Keratinocyte (primary cell): ENCODE measurements at regions not wholly inside any gene's neighbourhood (a gene's known extent, or its start where the extent isn't known, plus 50 kb on each side); places are given as distances from the start of the nearest gene placed in this dataset.

ENCODE experiments used
- DNase-seq: peaks from one replicate; pipeline ENCODE4 v3.0.0-alpha.2; 2011; ENCODE audit warnings: low read depth, missing footprints, low spot score
- FAIRE-seq: peaks from 2 replicates; lab custom pipeline; 2011; peaks lifted over from hg19 to GRCh38; lab: Jason Lieb, UNC
- H2AFZ ChIP-seq: 2 replicates; pipeline ENCODE4 v1.6.0; 2012; ENCODE audit warnings: low read length, control low read depth, inconsistent platforms; ENCODE audit not compliant: control insufficient read depth
- H3K27ac ChIP-seq: 2 replicates; pipeline ENCODE4 v1.5.1; 2011; ENCODE audit warnings: low read length; ENCODE audit not compliant: control insufficient read depth, insufficient read depth
- H3K27me3 ChIP-seq: 3 replicates; pipeline ENCODE4 v1.6.0; 2011; ENCODE audit warnings: low read length; ENCODE audit not compliant: control insufficient read depth, insufficient read depth; ENCODE audit errors: extremely low read depth
- H3K36me3 ChIP-seq, 2 experiments: 2 replicates in 1 of 2; 3 replicates in 1 of 2; pipeline ENCODE4 v1.5.1; 2011; ENCODE audit warnings: low read length in 2 of 2, mild to moderate bottlenecking in 1 of 2; ENCODE audit not compliant: control insufficient read depth in 2 of 2, insufficient read depth in 2 of 2; ENCODE audit errors: extremely low read depth in 1 of 2
- H3K4me1 ChIP-seq: 3 replicates; pipeline ENCODE4 v1.5.1; 2011; ENCODE audit warnings: low read length; ENCODE audit not compliant: control insufficient read depth, insufficient read depth; ENCODE audit errors: extremely low read depth
- H3K4me2 ChIP-seq: 3 replicates; pipeline ENCODE4 v1.6.0; 2011; ENCODE audit warnings: low read depth, low read length; ENCODE audit not compliant: control insufficient read depth, insufficient read depth; ENCODE audit errors: extremely low read depth
- H3K4me3 ChIP-seq, 3 experiments: fragments of 200-600 bp in 1 of 3; sonication (generic) in 1 of 3; 2 replicates in 2 of 3; 3 replicates in 1 of 3; pipeline ENCODE4 v1.5.1; 2011 to 2016; ENCODE audit warnings: low read length in 3 of 3, mild to moderate bottlenecking in 3 of 3, control low read depth in 2 of 3, inconsistent platforms in 1 of 3, low read depth in 1 of 3, mixed read lengths in 1 of 3, mixed run types in 1 of 3, moderate library complexity in 1 of 3; ENCODE audit not compliant: control insufficient read depth in 2 of 3, insufficient read depth in 2 of 3; ENCODE audit errors: extremely low read depth in 1 of 3
- H3K79me2 ChIP-seq: 2 replicates; pipeline ENCODE4 v1.6.0; 2012; ENCODE audit warnings: low read length; ENCODE audit not compliant: control insufficient read depth, insufficient read depth
- H3K9ac ChIP-seq: 3 replicates; pipeline ENCODE4 v1.6.0; 2011; ENCODE audit warnings: low read length; ENCODE audit not compliant: control insufficient read depth, insufficient read depth; ENCODE audit errors: extremely low read depth
- H3K9me1 ChIP-seq: 3 replicates; pipeline ENCODE4 v1.6.0; 2011; ENCODE audit warnings: low read length; ENCODE audit not compliant: control insufficient read depth, insufficient read depth; ENCODE audit errors: extremely low read depth
- H3K9me3 ChIP-seq: 2 replicates; pipeline ENCODE4 v1.5.1; 2012; ENCODE audit warnings: low read depth, low read length; ENCODE audit not compliant: control insufficient read depth
- H4K20me1 ChIP-seq: 3 replicates; pipeline ENCODE4 v1.6.0; 2011; ENCODE audit warnings: low read length; ENCODE audit not compliant: control insufficient read depth, insufficient read depth; ENCODE audit errors: extremely low read depth
- EZH2 ChIP-seq: IDR thresholded peaks from one replicate; pipeline ENCODE4 v1.6.1; 2012; ENCODE audit warnings: inconsistent platforms, mild to moderate bottlenecking, low read length, moderate library complexity
- dilution Hi-C: fragments of 300-500 bp; cut with MboI; formaldehyde crosslinking; loops from one replicate; pipeline ENCODE4 v1.7.0; 2020; ENCODE audit warnings: low sequenced_read_pairs; ENCODE audit not compliant: extremely low pct_ligation_motif_present
- TF ChIP-seq, protein P1 (sequence below), 3 experiments: IDR thresholded peaks in 1 of 3; conservative IDR thresholded peaks in 1 of 3; optimal IDR thresholded peaks in 1 of 3; 2 replicates in 2 of 3; 3 replicates in 1 of 3; pipeline versions ENCODE3 to v1.5.1; 2011; ENCODE audit warnings: low read length in 3 of 3, mild to moderate bottlenecking in 3 of 3, moderate library complexity in 2 of 3, control low read depth in 1 of 3, inconsistent platforms in 1 of 3; ENCODE audit not compliant: insufficient read depth in 2 of 3; ENCODE audit errors: extremely low read depth in 1 of 3

DNA sequence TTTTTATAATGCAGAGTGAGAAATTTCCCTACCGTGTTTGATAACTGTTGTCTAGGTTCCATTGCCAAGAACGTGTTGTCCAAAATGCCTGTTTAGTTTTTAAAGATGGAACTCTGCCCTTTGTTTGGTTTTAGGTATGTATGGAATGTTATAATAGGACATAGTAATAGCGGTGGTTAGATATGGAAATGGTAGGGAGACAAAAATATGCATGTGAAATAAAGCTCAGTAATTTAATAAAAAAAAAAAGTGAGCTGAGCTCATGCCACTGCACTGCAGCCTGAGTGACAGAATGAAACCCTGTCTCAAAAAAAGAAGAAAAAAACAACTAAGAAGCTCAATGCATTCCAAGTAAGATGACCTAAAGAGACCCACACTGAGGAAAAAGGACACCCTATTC lies 72.9 kb downstream of the ZNF783 start:
- no peaks in the 10 kb centered on the region for H3K9me3 ChIP-seq
- no peaks in the 10 kb centered on the region for H3K36me3 ChIP-seq
- no peak for DNase-seq
- no peak overlapping the region for H3K9ac ChIP-seq
- H3K27ac ChIP-seq: no peak overlapping the region
- no peak overlapping the region for H2AFZ ChIP-seq
- H3K79me2 ChIP-seq: no peaks in the 10 kb centered on the region
- H3K4me3 ChIP-seq: no peak overlapping the region
- dilution Hi-C loops: no loop called here
- H3K27me3 ChIP-seq: peaks cover 3% of the 10 kb centered on the region
- H3K4me1 ChIP-seq: no peaks in the 10 kb centered on the region
- TF ChIP-seq, protein P1, sequence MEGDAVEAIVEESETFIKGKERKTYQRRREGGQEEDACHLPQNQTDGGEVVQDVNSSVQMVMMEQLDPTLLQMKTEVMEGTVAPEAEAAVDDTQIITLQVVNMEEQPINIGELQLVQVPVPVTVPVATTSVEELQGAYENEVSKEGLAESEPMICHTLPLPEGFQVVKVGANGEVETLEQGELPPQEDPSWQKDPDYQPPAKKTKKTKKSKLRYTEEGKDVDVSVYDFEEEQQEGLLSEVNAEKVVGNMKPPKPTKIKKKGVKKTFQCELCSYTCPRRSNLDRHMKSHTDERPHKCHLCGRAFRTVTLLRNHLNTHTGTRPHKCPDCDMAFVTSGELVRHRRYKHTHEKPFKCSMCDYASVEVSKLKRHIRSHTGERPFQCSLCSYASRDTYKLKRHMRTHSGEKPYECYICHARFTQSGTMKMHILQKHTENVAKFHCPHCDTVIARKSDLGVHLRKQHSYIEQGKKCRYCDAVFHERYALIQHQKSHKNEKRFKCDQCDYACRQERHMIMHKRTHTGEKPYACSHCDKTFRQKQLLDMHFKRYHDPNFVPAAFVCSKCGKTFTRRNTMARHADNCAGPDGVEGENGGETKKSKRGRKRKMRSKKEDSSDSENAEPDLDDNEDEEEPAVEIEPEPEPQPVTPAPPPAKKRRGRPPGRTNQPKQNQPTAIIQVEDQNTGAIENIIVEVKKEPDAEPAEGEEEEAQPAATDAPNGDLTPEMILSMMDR (optimal IDR thresholded peaks at IDR 0.05 in 1 of 3, IDR thresholded peaks at IDR 0.05 in 1 of 3, conservative IDR thresholded peaks at IDR 0.05 in 1 of 3; ENCODE audit: extremely low read depth in 1 of 3, insufficient read depth in 2 of 3, low read length in 3 of 3): no peak
- no peak for TF ChIP-seq EZH2
- H3K4me2 ChIP-seq: no peak overlapping the region
- no peaks in the 10 kb centered on the region for H3K9me1 ChIP-seq
- no peak for FAIRE-seq
- no peaks in the 10 kb centered on the region for H4K20me1 ChIP-seq

DNA sequence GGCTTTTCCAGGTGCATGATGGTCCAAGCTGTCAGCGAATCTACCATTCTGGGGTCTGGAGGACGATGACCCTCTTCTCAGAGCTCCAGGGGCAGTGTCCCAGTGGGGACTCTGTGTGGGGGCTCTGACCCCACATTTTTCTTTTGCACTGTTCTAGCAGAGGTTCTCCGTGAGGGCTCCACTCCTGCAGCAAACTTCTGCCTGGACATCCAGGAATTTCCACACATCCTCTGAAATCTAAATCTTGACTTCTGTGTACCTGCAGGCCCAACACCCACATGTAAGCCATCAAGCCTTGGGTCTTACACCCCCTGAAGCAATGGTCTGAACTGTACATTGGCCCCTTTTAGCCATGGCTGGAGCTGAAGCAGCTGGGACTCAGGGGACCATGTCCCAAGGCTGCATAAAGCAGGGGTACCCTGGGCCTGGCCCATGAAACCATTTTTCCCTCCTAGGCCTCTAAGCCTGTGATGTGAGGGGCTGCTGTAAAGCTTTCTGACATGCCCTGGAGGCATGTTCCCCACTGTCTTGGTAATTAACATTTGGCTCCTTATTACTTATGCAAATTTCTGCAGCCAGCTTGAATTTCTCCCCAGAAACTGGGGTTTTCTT lies 86.9 kb downstream of the ZNF783 start:
- Histone ChIP-seq H3K36me3 (no peaks in the 10 kb centered on the region), H4K20me1 (no peaks in the 10 kb centered on the region), H3K9ac (no peak overlapping the region), H3K4me2 (no peak overlapping the region), H3K9me3 (no peaks in the 10 kb centered on the region), H3K79me2 (no peaks in the 10 kb centered on the region), H3K9me1 (no peaks in the 10 kb centered on the region), H2AFZ (no peak overlapping the region), H3K4me3 (no peak overlapping the region), H3K27ac (no peak overlapping the region), H3K4me1 (no peaks in the 10 kb centered on the region), H3K27me3 (no peaks in the 10 kb centered on the region)
- FAIRE-seq (no peak), DNase-seq (no peak)
- dilution Hi-C loops: no loop called here
- TF ChIP-seq, protein P1 (optimal IDR thresholded peaks at IDR 0.05 in 1 of 3, IDR thresholded peaks at IDR 0.05 in 1 of 3, conservative IDR thresholded peaks at IDR 0.05 in 1 of 3; ENCODE audit: extremely low read depth in 1 of 3, insufficient read depth in 2 of 3, low read length in 3 of 3): no peak
- no peak for TF ChIP-seq EZH2
